ENCODE measurements at regions not wholly inside any gene's neighbourhood (a gene's known extent, or its start where the extent isn't known, plus 50 kb on each side); places are given as distances from the start of the nearest gene placed in this dataset.

GRCh38 chr6:91031581-91031980 is 444.7 kb upstream of the MAP3K7 start:
- in situ Hi-C loops (cut with HindIII; ENCODE audit: low sequenced_read_pairs): no loop called here
- no peak for DNase-seq (ENCODE audit: low spot score)

- DNase-seq (ENCODE audit: low spot score): no peak
- in situ Hi-C loops (cut with HindIII; ENCODE audit: low sequenced_read_pairs): no loop called here
These were observed 442.3 kb upstream of the MAP3K7 start for GRCh38 chr6:91029211-91029610.

GRCh38 chr6:91023529-91023928 is 436.7 kb upstream of the MAP3K7 start:
- in situ Hi-C loops (cut with HindIII; ENCODE audit: low sequenced_read_pairs): no loop called here
- no peak for DNase-seq (ENCODE audit: low spot score)

GRCh38 chr6:91020744-91021143 is 433.9 kb upstream of the MAP3K7 start:
- in situ Hi-C loops (cut with HindIII; ENCODE audit: low sequenced_read_pairs): no loop called here
- no peak for DNase-seq (ENCODE audit: low spot score)

GRCh38 chr6:91018586-91018985 is 431.7 kb upstream of the MAP3K7 start:
- in situ Hi-C loops (cut with HindIII; ENCODE audit: low sequenced_read_pairs): no loop called here

GRCh38 chr6:91013511-91013910 is 426.6 kb upstream of the MAP3K7 start:
- in situ Hi-C loops (cut with HindIII; ENCODE audit: low sequenced_read_pairs): no loop called here
- DNase-seq (ENCODE audit: low spot score): no peak

More at GRCh38 chr6:91018586-91018985, 431.7 kb upstream of the MAP3K7 start:
- DNase-seq (ENCODE audit: low spot score): no peak

- DNase-seq (ENCODE audit: low spot score): no peak
- in situ Hi-C loops (cut with HindIII; ENCODE audit: low sequenced_read_pairs): no loop called here
These were observed 410.2 kb upstream of the MAP3K7 start for GRCh38 chr6:90997076-90997475.

GRCh38 chr6:90993770-90994169 is 406.9 kb upstream of the MAP3K7 start:
- in situ Hi-C loops (cut with HindIII; ENCODE audit: low sequenced_read_pairs): no loop called here
- DNase-seq (ENCODE audit: low spot score): no peak

- in situ Hi-C loops (cut with HindIII; ENCODE audit: low sequenced_read_pairs): no loop called here
- DNase-seq (ENCODE audit: low spot score): no peak
These were observed 402.9 kb upstream of the MAP3K7 start for GRCh38 chr6:90989763-90990162.

GRCh38 chr6:90984066-90984465 is 397.2 kb upstream of the MAP3K7 start:
- DNase-seq (ENCODE audit: low spot score): no peak
- in situ Hi-C loops (cut with HindIII; ENCODE audit: low sequenced_read_pairs): no loop called here

- DNase-seq (ENCODE audit: low spot score): no peak
- in situ Hi-C loops (cut with HindIII; ENCODE audit: low sequenced_read_pairs): no loop called here
These were observed 396.6 kb upstream of the MAP3K7 start for GRCh38 chr6:90983462-90983861.

- DNase-seq (ENCODE audit: low spot score): no peak
- in situ Hi-C loops (cut with HindIII; ENCODE audit: low sequenced_read_pairs): no loop called here
These were observed 395.7 kb upstream of the MAP3K7 start for GRCh38 chr6:90982581-90982980.

GRCh38 chr6:90982051-90982450 is 395.2 kb upstream of the MAP3K7 start:
- no peak for DNase-seq (ENCODE audit: low spot score)

GRCh38 chr6:90978046-90978445 is 391.2 kb upstream of the MAP3K7 start:
- DNase-seq (ENCODE audit: low spot score): no peak
- in situ Hi-C loops (cut with HindIII; ENCODE audit: low sequenced_read_pairs): no loop called here

More at GRCh38 chr6:90982051-90982450, 395.2 kb upstream of the MAP3K7 start:
- in situ Hi-C loops (cut with HindIII; ENCODE audit: low sequenced_read_pairs): no loop called here

GRCh38 chr6:90977513-90977912 is 390.6 kb upstream of the MAP3K7 start:
- in situ Hi-C loops (cut with HindIII; ENCODE audit: low sequenced_read_pairs): no loop called here
- no peak for DNase-seq (ENCODE audit: low spot score)

- in situ Hi-C loops (cut with HindIII; ENCODE audit: low sequenced_read_pairs): no loop called here
These were observed 389.5 kb upstream of the MAP3K7 start for GRCh38 chr6:90976341-90976740.

GRCh38 chr6:90975741-90976140 is 388.9 kb upstream of the MAP3K7 start:
- no peak for DNase-seq (ENCODE audit: low spot score)
- in situ Hi-C loops (cut with HindIII; ENCODE audit: low sequenced_read_pairs): no loop called here

More at GRCh38 chr6:90976341-90976740, 389.5 kb upstream of the MAP3K7 start:
- DNase-seq (ENCODE audit: low spot score): no peak

GRCh38 chr6:90973188-90973587 is 386.3 kb upstream of the MAP3K7 start:
- DNase-seq (ENCODE audit: low spot score): no peak
- in situ Hi-C loops (cut with HindIII; ENCODE audit: low sequenced_read_pairs): no loop called here

GRCh38 chr6:90970672-90971071 is 383.8 kb upstream of the MAP3K7 start:
- in situ Hi-C loops (cut with HindIII; ENCODE audit: low sequenced_read_pairs): no loop called here
- no peak for DNase-seq (ENCODE audit: low spot score)

- no peak for DNase-seq (ENCODE audit: low spot score)
- in situ Hi-C loops (cut with HindIII; ENCODE audit: low sequenced_read_pairs): no loop called here
These were observed 380.6 kb upstream of the MAP3K7 start for GRCh38 chr6:90967471-90967870.

- in situ Hi-C loops (cut with HindIII; ENCODE audit: low sequenced_read_pairs): no loop called here
These were observed 373.5 kb upstream of the MAP3K7 start for GRCh38 chr6:90960324-90960723.

GRCh38 chr6:90955246-90955645 is 368.4 kb upstream of the MAP3K7 start:
- DNase-seq (ENCODE audit: low spot score): no peak
- in situ Hi-C loops (cut with HindIII; ENCODE audit: low sequenced_read_pairs): no loop called here

More at GRCh38 chr6:90960324-90960723, 373.5 kb upstream of the MAP3K7 start:
- DNase-seq (ENCODE audit: low spot score): no peak
